C1 segment of cervical spinal cord (tissue), 14 donors: ENCODE measurements at regions not wholly inside any gene's neighbourhood (a gene's known extent, or its start where the extent isn't known, plus 50 kb on each side); places are given as distances from the start of the nearest gene placed in this dataset.

ENCODE experiments used
- DNase-seq, 14 donors: peaks; one replicate each; lab custom pipeline; 2025; lab: John Stamatoyannopoulos, UW

- no peak for DNase-seq
Measured at GRCh38 chr6:56407883-56408410, 160.6 kb upstream of the COL21A1 start.

DNA sequence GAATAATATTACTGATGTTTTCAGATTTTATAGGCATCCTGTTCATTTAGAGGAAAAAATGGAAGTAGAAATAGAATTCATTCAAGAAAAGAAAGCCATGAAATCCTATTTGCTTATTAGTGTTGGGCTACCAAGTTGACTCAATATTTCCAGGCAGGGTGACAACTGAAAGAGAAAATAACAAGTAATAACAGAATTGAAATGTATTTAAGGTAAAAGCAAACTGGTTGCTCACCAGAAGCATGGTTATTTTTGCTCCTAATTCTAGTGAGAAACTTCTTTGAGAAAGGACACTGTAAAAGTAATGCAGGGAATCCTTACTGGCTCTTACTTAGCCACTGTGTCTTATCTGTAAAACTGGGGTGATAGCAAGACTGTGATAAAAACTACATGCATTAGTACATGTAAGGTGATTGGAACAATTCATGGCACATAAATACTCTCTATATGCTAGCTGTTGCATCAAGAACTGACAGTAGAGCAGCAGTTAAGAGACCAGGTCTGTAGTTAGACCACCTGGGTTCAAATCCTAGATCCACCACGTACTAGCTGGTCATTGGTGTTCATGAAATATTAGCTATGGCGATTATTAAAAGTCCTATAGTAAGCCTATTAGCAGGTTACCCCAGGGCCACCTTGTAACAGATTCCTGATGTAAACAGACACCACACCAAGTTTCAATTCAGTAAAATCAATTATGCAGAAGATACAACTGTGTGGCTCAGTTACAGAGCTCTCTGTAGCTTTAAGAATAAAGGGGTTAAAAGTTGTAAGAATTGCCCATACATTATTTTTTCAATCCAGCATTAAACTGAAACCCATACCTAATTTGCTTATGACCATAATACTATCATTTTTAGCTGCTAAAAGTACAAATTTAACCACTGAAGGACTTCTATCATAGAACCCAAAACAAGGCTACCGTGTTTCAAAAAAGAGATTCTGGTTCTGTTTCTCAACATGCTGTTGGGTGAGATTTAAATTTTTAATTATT lies 159.2 kb upstream of the COL21A1 start:
- no peak for DNase-seq

DNA sequence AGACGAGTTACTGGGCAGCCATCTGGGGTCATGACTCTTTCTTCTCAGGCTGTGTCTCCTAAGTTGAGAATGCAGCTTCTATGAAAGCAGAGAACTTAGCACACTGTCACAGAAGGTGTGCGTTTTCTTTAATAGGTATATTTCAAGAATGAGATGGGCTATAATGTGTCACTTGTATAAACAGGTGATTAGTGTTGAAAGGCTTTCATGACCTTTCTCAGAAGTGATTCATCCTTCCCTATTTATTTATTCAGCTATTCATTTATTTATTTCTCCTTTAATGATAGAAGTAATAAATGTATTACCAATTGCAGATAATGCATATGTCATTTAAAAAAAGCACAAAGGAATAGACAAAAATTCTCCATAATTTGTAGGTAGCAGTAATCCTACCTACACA lies 157.2 kb upstream of the COL21A1 start:
- no peak for DNase-seq

- DNase-seq = no peak
Measured at GRCh38 chr6:56403745-56404144, 156.4 kb upstream of the COL21A1 start.

GRCh38 chr6:56401477-56402070 lies 154.2 kb upstream of the COL21A1 start:
- no peak for DNase-seq

DNA sequence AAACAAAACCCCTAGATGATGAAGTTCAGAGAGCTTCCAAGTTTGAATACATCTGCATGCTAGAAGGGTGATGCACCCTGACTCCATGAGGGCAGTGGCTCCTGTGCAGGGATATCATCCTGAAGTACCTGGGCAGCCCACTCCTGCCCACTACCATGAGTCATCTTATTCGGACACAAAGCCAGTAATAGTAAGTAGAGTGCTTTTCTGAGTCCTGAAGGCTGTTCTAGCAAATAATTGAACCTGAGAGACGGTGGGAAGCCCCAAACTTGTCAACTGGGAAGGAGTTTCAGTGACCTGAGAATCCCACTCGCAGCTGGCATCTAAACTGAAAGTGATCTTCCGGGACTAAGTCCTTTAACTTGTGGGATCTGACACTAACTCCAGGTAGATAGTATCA lies 152.9 kb upstream of the COL21A1 start:
- DNase-seq = no peak

GRCh38 chr6:56399672-56400263 lies 152.4 kb upstream of the COL21A1 start:
- DNase-seq = no peak

GRCh38 chr6:56399250-56399671 lies 151.9 kb upstream of the COL21A1 start:
- DNase-seq = no peak

GRCh38 chr6:56396435-56396834 lies 149.1 kb upstream of the COL21A1 start:
- no peak for DNase-seq

DNA sequence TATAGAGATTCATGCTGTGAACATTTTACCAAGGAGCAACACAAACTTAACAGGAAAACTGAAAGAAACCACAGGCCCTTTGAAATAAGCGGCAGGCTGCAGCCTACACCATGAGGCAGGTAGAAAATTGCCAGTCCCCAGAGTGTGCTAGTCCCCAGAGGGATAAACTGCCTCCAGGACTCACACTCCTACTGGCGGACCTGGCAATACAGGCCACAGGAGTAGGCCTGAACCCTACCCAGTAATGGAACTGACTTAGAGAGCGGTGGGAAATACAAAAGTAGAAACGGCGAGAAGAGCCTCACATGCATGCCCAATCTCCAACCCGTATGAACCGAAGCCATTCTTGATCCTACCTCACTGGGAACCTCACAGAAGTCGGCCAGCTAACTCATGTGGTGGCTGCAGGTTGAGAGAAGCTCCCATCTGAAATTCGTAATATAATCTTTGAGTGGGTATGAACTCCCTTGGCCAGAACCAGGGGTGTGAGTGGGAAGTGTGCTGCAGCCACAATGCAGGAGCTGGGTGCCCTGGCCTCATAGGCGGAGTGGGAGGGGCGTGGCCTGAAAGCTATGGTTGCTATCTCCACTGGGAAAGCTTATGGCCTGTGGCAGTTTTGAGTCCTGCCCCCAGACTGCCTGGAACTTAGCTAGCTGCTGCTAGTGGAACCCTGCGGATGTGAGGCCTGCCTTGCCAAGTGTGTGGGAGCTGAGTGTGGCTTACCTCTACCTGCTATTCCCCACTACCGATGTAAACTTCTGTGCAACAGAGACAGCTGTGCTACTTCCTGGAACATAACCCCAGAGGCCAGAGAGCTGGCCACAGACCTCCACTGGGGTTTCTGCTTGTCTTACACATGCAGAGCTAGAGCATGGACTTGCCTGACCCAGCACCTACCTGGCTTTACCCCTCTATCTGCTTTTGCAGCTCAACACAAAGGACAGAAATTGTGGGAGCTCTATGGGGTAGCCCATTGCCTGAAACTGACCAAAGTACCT lies 146.5 kb upstream of the COL21A1 start:
- DNase-seq = no peak

DNA sequence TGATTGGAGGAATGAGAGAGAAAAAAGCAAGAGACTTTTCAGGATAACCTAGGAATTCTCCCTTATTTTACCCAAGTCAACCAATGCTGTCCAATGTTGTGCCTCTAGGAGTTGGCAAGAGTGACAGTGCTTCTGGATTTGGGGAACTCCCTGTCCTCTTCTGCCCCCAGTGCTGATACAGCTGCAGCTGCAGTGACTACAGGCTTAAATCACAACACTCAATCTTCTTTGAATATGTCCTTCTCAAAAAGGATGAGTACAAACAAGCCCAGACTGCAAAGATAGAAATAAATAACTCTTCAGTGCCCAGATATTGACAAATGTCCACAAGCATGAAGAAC lies 141.0 kb upstream of the COL21A1 start:
- DNase-seq = no peak

DNA sequence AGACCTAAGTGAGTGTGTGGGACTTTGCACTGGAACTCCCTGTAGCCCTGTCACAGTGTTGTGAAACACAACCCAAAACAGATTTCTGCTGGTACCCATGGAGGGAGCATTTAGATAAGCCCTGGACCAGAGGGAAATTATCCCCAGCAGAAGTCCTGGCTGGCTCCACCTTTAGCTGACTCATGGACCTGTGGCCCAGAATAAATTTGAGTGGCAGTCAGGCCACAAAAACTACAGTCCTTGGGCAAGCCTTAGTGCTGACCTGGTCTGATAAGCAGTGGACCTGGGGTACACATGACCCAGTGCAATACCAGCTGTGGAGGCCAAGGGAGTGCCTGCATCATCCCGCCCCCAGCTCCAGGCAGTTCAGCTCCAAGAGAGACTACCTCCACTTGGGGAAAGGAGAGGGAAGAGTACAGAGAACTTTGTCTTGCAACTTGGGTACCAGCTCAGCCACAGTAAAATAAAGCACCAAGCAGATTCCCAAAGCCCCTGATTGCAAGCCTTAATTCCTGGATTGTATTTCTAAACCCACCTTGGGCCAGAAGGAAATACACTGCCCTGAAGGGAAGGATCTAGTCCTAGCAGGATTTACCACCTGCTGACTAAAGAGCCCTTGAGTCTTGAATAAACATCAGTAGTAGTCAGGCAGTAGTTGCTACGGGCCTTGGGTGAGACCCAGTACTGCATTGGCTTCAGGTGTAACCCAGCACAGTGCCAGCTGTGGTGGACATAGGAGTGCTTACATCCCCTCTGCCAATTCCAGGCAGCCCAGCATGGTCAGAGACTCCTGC lies 140.4 kb upstream of the COL21A1 start:
- no peak for DNase-seq

GRCh38 chr6:56386717-56387116 lies 139.3 kb upstream of the COL21A1 start:
- no peak for DNase-seq

DNA sequence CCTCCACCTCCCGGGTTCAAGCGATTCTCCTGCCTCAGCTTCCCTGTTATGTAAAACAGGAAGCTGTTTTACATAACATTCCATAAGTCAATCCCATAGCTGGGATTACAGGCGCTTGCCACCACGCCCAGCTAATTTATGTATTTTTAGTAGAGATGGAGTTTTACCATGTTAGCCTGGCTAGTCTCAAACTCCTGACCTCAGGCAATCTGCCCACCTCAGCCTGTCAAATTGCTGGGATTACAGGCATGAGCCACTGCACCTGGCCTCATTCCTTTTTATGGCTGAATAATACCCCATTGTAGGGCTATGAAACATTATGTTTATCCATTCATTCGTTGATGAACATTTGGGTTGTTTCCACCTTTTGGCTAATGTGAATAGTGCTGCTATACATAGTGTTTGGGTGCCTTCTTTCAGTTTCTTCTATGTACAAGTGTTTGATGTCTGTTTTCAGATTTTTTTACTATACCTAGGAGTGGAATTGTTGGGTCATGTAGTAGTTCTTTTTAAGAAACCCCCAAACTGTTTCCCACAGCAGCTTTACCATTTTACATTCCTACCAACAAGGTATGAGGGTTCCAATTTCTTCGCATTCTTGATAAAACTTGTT lies 138.7 kb upstream of the COL21A1 start:
- no peak for DNase-seq

DNA sequence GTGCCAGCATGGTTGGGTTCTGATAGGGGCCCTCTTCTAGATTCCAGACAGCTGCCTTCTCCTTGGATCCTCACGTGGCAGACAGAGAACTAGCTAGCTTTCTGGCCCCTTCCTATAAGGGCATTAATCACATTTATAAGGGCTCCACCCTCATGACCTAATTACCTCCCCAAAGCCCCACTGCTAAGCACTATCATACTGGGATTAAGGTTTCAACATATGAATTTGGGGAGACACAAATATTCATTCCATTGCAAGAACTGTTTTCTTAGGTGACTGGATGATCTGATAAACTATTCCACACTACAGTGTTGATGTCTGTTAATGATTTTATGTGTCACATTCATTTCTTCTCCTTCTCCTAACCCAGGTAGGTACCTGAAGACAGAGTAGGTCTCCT lies 135.8 kb upstream of the COL21A1 start:
- no peak for DNase-seq

GRCh38 chr6:56382416-56382940 lies 135.1 kb upstream of the COL21A1 start:
- DNase-seq = no peak

DNA sequence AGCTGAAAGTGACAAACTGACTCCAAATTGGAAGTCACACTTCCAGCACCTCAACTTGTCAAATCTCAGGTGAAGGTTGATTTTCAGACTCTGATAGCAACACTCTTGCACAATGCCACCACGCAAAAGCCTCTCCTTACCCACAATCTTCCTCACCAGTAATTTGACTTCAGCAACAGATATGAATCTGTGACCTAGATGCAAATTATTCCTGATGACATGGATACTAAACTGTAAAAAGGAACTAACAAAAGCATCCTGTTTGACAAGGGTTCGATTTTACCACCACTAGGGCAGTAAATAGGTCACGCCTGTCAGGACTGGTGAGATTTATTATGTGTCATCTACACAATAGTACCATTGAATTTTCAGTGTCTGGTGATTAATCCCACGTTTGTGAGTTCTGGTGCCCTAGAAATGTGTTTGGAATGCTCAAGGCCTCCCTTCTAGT lies 134.4 kb upstream of the COL21A1 start:
- DNase-seq = no peak

DNA sequence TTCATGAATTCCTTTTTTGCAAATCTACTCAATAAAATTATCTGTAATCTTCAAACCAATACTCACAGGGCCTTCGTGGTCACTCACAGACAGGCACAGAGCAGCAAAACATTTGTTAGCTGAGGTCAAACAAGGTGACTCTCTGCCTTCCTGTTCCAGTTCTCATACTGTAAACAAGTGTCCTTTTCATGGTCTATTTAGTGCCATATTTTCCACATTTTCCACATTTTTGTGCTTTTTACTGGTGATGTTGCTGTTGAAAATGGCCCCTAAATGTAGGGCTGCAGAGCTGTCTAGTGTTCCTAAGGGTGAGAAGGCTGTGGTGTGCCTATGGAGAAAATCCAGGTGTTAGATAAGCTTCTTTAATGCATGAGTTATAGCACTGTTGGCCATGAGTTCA lies 133.1 kb upstream of the COL21A1 start:
- no peak for DNase-seq

DNA sequence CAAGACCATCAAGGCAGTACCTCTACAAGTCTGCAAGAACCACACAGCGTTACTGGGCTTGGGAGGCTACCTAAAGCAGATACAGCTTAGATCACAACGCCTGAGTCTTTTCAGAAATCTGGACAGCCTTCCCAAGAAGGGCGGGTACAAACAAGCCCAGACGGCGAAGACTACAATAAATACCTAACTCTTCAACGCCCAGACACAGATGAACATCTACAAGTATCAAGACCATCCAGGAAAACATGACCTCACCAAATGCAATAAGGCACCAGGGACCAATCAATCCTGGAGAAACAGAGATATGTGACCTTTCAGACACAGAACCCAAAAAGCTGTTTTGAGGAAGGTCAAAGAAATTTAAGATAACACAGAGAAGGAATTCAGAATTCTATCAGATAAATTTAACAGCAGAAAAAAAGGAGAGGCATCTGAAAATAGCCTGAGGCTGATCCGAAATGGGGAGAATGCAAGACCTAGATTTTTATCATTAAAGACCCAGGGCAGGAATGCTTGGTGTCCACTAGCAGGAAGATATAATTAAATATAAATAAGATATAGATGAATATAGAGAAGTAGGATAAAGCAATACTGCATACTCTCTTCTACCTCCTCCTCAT lies 131.7 kb upstream of the COL21A1 start:
- DNase-seq = no peak
